OCI-LY3 (cell line): ENCODE measurements at regions not wholly inside any gene's neighbourhood (a gene's known extent, or its start where the extent isn't known, plus 50 kb on each side); places are given as distances from the start of the nearest gene placed in this dataset.

Experiments used
- CTCF ChIP-seq: fragments of 200-600, 300-600 bp; sonication (generic); IDR thresholded peaks from 2 replicates; pipeline ENCODE4 v1.5.1; 2014; ENCODE audit warnings: antibody characterized with exemption, low read length, low read depth
- EZH2phosphoT487 ChIP-seq: fragments of 200-600 bp; shearing (Covaris generic); IDR thresholded peaks from 2 replicates; pipeline ENCODE4 v1.6.1; 2018; ENCODE audit warnings: antibody characterized with exemption, mixed run types, low read depth

GRCh38 chr1:115210302-115210711, 121.0 kb upstream of the TSPAN2 start:
- no peak for TF ChIP-seq CTCF
- no peak for TF ChIP-seq EZH2phosphoT487
